Subcutaneous abdominal adipose tissue (tissue), 5 donors: ENCODE measurements at regions not wholly inside any gene's neighbourhood (a gene's known extent, or its start where the extent isn't known, plus 50 kb on each side); places are given as distances from the start of the nearest gene placed in this dataset.

ENCODE experiments used
- H3K27ac ChIP-seq: one replicate; pipeline ENCODE4 v1.7.0; 2013; ENCODE audit warnings: low read depth, mild to moderate bottlenecking, inconsistent platforms, low read length, moderate library complexity
- H3K27me3 ChIP-seq, 5 donors: one replicate each; pipeline ENCODE4 v1.7.0; 2013; ENCODE audit warnings: low read length in 5 of 5, inconsistent platforms in 1 of 5; ENCODE audit not compliant: control insufficient read depth in 5 of 5, insufficient read depth in 4 of 5
- H3K36me3 ChIP-seq, 5 donors: one replicate each; pipeline ENCODE4 v1.7.0; 2013; ENCODE audit warnings: low read length in 5 of 5; ENCODE audit not compliant: control insufficient read depth in 5 of 5, insufficient read depth in 5 of 5
- H3K4me1 ChIP-seq, 5 donors: one replicate each; pipeline ENCODE4 v1.7.0; 2013; ENCODE audit warnings: low read length in 5 of 5, mild to moderate bottlenecking in 3 of 5, moderate library complexity in 1 of 5; ENCODE audit not compliant: control insufficient read depth in 5 of 5, insufficient read depth in 5 of 5
- H3K4me3 ChIP-seq, 5 donors: one replicate each; pipeline ENCODE4 v1.7.0; 2013; ENCODE audit warnings: low read length in 5 of 5, low read depth in 1 of 5
- H3K9ac ChIP-seq, 5 donors: one replicate each; pipeline ENCODE4 v1.7.0; 2013; ENCODE audit warnings: low read length in 5 of 5, mild to moderate bottlenecking in 4 of 5, moderate library complexity in 3 of 5
- H3K9me3 ChIP-seq, 5 donors: one replicate each; pipeline ENCODE4 v1.7.0; 2013; ENCODE audit warnings: low read length in 5 of 5; ENCODE audit not compliant: control insufficient read depth in 5 of 5
- donor health status: healthy.
- donor health status: healthy.
- donor health status: healthy.
- donor health status: healthy.
- donor health status: healthy.

GRCh38 chr17:70454908-70455307, 285.6 kb downstream of the KCNJ2 start:
- H3K4me3 ChIP-seq: no peak overlapping the region
- no peaks in the 10 kb centered on the region for H3K9me3 ChIP-seq
- no peak overlapping the region for H3K9ac ChIP-seq
- H3K36me3 ChIP-seq: no peaks in the 10 kb centered on the region
- no peaks in the 10 kb centered on the region for H3K27me3 ChIP-seq
- H3K27ac ChIP-seq: no peak overlapping the region
- H3K4me1 ChIP-seq: no peaks in the 10 kb centered on the region

- H3K36me3 ChIP-seq: no peaks in the 10 kb centered on the region
- no peak overlapping the region for H3K27ac ChIP-seq
- H3K9me3 ChIP-seq: no peaks in the 10 kb centered on the region
- H3K4me3 ChIP-seq: no peak overlapping the region
- no peak overlapping the region for H3K9ac ChIP-seq
- H3K4me1 ChIP-seq: no peaks in the 10 kb centered on the region
- no peaks in the 10 kb centered on the region for H3K27me3 ChIP-seq
These were observed 295.7 kb downstream of the KCNJ2 start for GRCh38 chr17:70464995-70465394.

GRCh38 chr17:70468661-70469060, 299.3 kb downstream of the KCNJ2 start:
- H3K9me3 ChIP-seq: peaks cover 0 to 2% (median 0%) of the 10 kb centered on the region in 5 donors
- H3K36me3 ChIP-seq: no peaks in the 10 kb centered on the region

DNA sequence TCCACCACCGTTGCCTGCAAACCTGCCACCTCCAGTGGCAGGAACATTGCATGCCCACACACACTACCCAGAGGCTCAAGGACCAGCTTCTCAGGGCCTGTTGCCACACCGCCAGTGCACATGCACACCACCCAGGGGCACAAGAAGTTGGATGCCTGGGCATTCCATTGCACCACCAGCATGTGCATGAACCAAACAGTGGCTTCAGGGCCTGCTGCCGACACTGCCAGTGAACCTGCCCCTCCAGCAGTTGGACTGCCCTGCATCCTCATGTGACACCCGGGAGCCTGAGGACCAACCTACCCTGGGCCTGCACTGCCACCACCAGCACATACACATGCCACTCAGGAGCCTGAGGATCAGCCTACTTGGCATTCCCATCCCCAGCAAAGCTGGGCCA, 303.7 kb downstream of the KCNJ2 start:
- H3K4me3 ChIP-seq: no peak overlapping the region
- H3K9ac ChIP-seq: no peak overlapping the region
- no peaks in the 10 kb centered on the region for H3K4me1 ChIP-seq
- H3K36me3 ChIP-seq: no peaks in the 10 kb centered on the region
- no peak overlapping the region for H3K27ac ChIP-seq
- H3K9me3 ChIP-seq: peaks cover 0 to 5% (median 0%) of the 10 kb centered on the region in 5 donors
- no peaks in the 10 kb centered on the region for H3K27me3 ChIP-seq

More at GRCh38 chr17:70468661-70469060, 299.3 kb downstream of the KCNJ2 start:
- Histone ChIP-seq H3K9ac (no peak overlapping the region), H3K4me1 (no peaks in the 10 kb centered on the region), H3K27ac (no peak overlapping the region), H3K27me3 (no peaks in the 10 kb centered on the region), H3K4me3 (no peak overlapping the region)

GRCh38 chr17:70476368-70476767, 307.0 kb downstream of the KCNJ2 start:
- Histone ChIP-seq H3K9me3 (peaks cover 0 to 5% (median 0%) of the 10 kb centered on the region in 5 donors), H3K4me1 (peaks cover 0 to 15% (median 3%) of the 10 kb centered on the region in 5 donors), H3K9ac (no peak overlapping the region), H3K4me3 (no peak overlapping the region), H3K27ac (no peak overlapping the region), H3K27me3 (no peaks in the 10 kb centered on the region), H3K36me3 (no peaks in the 10 kb centered on the region)

DNA sequence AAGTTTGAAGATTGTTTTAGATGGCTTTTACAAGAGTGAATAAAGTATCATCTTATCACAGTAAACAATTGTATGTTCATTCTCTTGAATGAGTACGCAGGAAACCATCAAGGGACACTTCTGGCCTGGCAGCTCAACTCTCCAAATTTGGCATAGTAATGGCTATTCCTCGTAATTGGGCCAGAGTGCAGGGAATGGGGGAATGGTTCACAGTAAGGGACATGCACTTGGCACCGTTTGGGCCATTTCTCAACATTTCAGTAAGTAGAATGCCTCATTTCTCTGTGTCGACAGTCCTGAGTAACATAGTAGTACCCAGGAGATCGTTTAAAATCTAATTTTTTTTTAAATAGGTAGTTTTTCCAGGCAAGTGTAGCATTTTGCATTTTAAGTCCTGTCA, 309.6 kb downstream of the KCNJ2 start:
- peaks cover 0 to 10% (median 5%) of the 10 kb centered on the region in 5 donors for H3K9me3 ChIP-seq
- H3K27ac ChIP-seq: peak overlapping the region; percentile 47
- H3K27me3 ChIP-seq: no peaks in the 10 kb centered on the region

GRCh38 chr17:70479779-70480178, 310.4 kb downstream of the KCNJ2 start:
- no peak overlapping the region for H3K27ac ChIP-seq
- no peak overlapping the region for H3K9ac ChIP-seq
- H3K9me3 ChIP-seq: peaks cover 0 to 9% (median 5%) of the 10 kb centered on the region in 5 donors
- H3K27me3 ChIP-seq: no peaks in the 10 kb centered on the region
- H3K4me1 ChIP-seq: peaks cover 0 to 15% (median 3%) of the 10 kb centered on the region in 5 donors
- no peaks in the 10 kb centered on the region for H3K36me3 ChIP-seq
- H3K4me3 ChIP-seq: no peak overlapping the region

More for the DNA sequence above, 309.6 kb downstream of the KCNJ2 start:
- no peaks in the 10 kb centered on the region for H3K36me3 ChIP-seq
- H3K9ac ChIP-seq: no peak overlapping the region
- H3K4me3 ChIP-seq: no peak overlapping the region
- peaks cover 0 to 15% (median 3%) of the 10 kb centered on the region in 5 donors for H3K4me1 ChIP-seq

GRCh38 chr17:70483624-70484023, 314.3 kb downstream of the KCNJ2 start:
- no peak overlapping the region for H3K4me3 ChIP-seq
- no peak overlapping the region for H3K9ac ChIP-seq
- H3K27ac ChIP-seq: no peak overlapping the region
- peaks cover 0 to 9% (median 5%) of the 10 kb centered on the region in 5 donors for H3K9me3 ChIP-seq
- no peaks in the 10 kb centered on the region for H3K36me3 ChIP-seq
- H3K4me1 ChIP-seq: peaks cover 0 to 14% (median 2%) of the 10 kb centered on the region in 5 donors
- no peaks in the 10 kb centered on the region for H3K27me3 ChIP-seq

DNA sequence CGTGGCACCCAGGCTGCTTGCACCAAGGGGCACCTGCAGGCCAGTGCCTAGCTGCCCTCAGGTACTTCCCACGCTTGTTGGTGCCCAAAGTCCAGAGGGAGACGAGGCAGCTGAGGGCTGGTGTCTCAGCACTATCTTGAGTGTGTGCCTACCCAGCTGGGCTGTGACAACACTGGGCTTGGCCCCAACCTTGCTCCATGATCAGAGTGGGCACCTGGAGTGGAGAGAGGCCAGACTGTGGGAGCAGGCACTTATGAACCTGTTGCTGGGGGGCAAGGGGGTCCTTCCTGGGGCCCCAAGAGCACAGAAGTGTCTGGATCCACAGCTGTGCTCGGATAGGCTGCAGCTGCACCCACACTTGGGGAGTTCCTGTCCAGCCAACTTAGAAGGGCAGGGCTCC, 314.7 kb downstream of the KCNJ2 start:
- H3K4me1 ChIP-seq: peaks cover 0 to 12% (median 0%) of the 10 kb centered on the region in 5 donors
- no peak overlapping the region for H3K9ac ChIP-seq
- H3K27ac ChIP-seq: no peak overlapping the region
- H3K36me3 ChIP-seq: no peaks in the 10 kb centered on the region
- H3K9me3 ChIP-seq: peaks cover 0 to 9% (median 5%) of the 10 kb centered on the region in 5 donors
- H3K4me3 ChIP-seq: no peak overlapping the region
- H3K27me3 ChIP-seq: no peaks in the 10 kb centered on the region

GRCh38 chr17:70484496-70484895, 315.2 kb downstream of the KCNJ2 start:
- Histone ChIP-seq H3K27ac (no peak overlapping the region), H3K27me3 (no peaks in the 10 kb centered on the region), H3K4me1 (peaks cover 0 to 11% (median 0%) of the 10 kb centered on the region in 5 donors), H3K4me3 (no peak overlapping the region), H3K36me3 (no peaks in the 10 kb centered on the region), H3K9me3 (peaks cover 0 to 9% (median 5%) of the 10 kb centered on the region in 5 donors), H3K9ac (no peak overlapping the region)

DNA sequence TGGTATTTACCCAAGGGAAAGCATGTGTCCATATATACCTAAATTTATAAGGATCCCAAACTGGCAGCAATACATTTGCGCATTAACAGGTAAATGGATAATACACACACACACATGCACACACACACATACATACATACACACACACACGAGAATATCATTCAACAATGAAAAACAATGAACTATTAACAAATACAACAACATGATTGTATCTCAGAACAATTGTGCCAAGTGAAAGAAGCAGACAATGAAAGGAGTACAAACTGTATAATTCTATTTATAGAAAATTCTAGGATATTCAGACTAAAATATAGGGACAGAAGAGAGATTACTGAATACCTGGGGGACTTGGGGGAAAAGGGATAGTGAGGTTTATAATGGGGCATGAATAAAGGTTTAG, 323.0 kb downstream of the KCNJ2 start:
- Histone ChIP-seq H3K27me3 (no peaks in the 10 kb centered on the region), H3K4me3 (no peak overlapping the region), H3K4me1 (no peaks in the 10 kb centered on the region), H3K27ac (no peak overlapping the region), H3K36me3 (no peaks in the 10 kb centered on the region), H3K9me3 (no peaks in the 10 kb centered on the region), H3K9ac (no peak overlapping the region)
